HEK293T (cell line): ENCODE measurements at regions not wholly inside any gene's neighbourhood (a gene's known extent, or its start where the extent isn't known, plus 50 kb on each side); places are given as distances from the start of the nearest gene placed in this dataset.

ENCODE experiments used
- CTCF ChIA-PET: fragments of 350-600 bp; formaldehyde crosslinking; extraction: SDS; loops from one replicate; lab custom pipeline; 2021; ENCODE audit warnings: antibody characterized with exemption, inconsistent platforms; lab: Yijun Ruan, JAX
- POLR2A ChIA-PET: fragments of 350-600 bp; formaldehyde crosslinking; extraction: SDS; loops from one replicate; lab custom pipeline; 2020; ENCODE audit warnings: antibody characterized with exemption, inconsistent platforms; lab: Yijun Ruan, JAX
- DNase-seq: peaks from one replicate; pipeline ENCODE4 v3.0.0; 2012; ENCODE audit warnings: mixed read lengths; ENCODE audit errors: extremely low spot score
- ARNT ChIP-seq: fragments of 450-650 bp; IDR thresholded peaks from 2 replicates; pipeline ENCODE4 v1.6.1; 2017; ENCODE audit warnings: mild to moderate bottlenecking
- BHLHE40 ChIP-seq: fragments of 450-650 bp; IDR thresholded peaks from 2 replicates; pipeline ENCODE4 v1.6.1; 2016; ENCODE audit warnings: mild to moderate bottlenecking, moderate library complexity, borderline replicate concordance
- CTBP1 ChIP-seq: fragments of 450-650 bp; IDR thresholded peaks from 2 replicates; pipeline ENCODE4 v1.6.1; 2016; ENCODE audit warnings: borderline replicate concordance
- ELF4 ChIP-seq: fragments of 450-650 bp; IDR thresholded peaks from 2 replicates; pipeline ENCODE4 v1.6.1; 2017; ENCODE audit warnings: antibody characterized with exemption
- FOXA1 ChIP-seq: fragments of 450-650 bp; IDR thresholded peaks from 2 replicates; pipeline ENCODE4 v1.6.1; 2016; ENCODE audit warnings: mild to moderate bottlenecking
- FOXK2 ChIP-seq: fragments of 450-650 bp; IDR thresholded peaks from 2 replicates; pipeline ENCODE4 v1.6.1; 2016; ENCODE audit warnings: mild to moderate bottlenecking
- FOXM1 ChIP-seq: fragments of 450-650 bp; IDR thresholded peaks from 2 replicates; pipeline ENCODE4 v1.6.1; 2017; ENCODE audit warnings: mild to moderate bottlenecking, borderline replicate concordance
- HDGF ChIP-seq: fragments of 450-650 bp; IDR thresholded peaks from 2 replicates; pipeline ENCODE4 v1.6.1; 2017; ENCODE audit warnings: antibody characterized with exemption, borderline replicate concordance
- L3MBTL2 ChIP-seq: fragments of 450-650 bp; conservative IDR thresholded peaks from 2 replicates; pipeline ENCODE4 v1.6.1; 2016; ENCODE audit warnings: mild to moderate bottlenecking
- LEF1 ChIP-seq: fragments of 450-650 bp; IDR thresholded peaks from 2 replicates; pipeline ENCODE4 v1.6.1; 2017; ENCODE audit warnings: mild to moderate bottlenecking, borderline replicate concordance
- NFRKB ChIP-seq: fragments of 450-650 bp; IDR thresholded peaks from 2 replicates; pipeline ENCODE4 v1.6.1; 2016; ENCODE audit warnings: mild to moderate bottlenecking, moderate library complexity
- PKNOX1 ChIP-seq: fragments of 450-650 bp; IDR thresholded peaks from 2 replicates; pipeline ENCODE4 v1.6.1; 2016
- SP1 ChIP-seq: fragments of 450-650 bp; IDR thresholded peaks from 2 replicates; pipeline ENCODE4 v1.6.1; 2017
- SUZ12 ChIP-seq: fragments of 450-650 bp; IDR thresholded peaks from 2 replicates; pipeline ENCODE4 v1.6.1; 2016; ENCODE audit warnings: mild to moderate bottlenecking
- TARDBP ChIP-seq: fragments of 450-650 bp; IDR thresholded peaks from 2 replicates; pipeline ENCODE4 v1.6.1; 2016
- ZNF384 ChIP-seq: fragments of 450-650 bp; IDR thresholded peaks from 2 replicates; pipeline ENCODE4 v1.6.1; 2016

- DNase-seq: no peak
- CTCF ChIA-PET: interaction anchor here (0.5 kb wide), 1 partner anchor 12 kb away, joined by 5 read pairs; no protein-coding TSS in a partner anchor
These were observed 89.5 kb downstream of the SLITRK6 start for GRCh38 chr13:85709721-85710120.

GRCh38 chr13:85709072-85709471, 90.1 kb downstream of the SLITRK6 start:
- ChIA-PET CTCF (no interaction called here), POLR2A (no interaction called here)
- no peak for DNase-seq
- TF ChIP-seq SP1: no peak
- no peak for TF ChIP-seq FOXM1
- no peak for TF ChIP-seq ELF4
- TF ChIP-seq LEF1: no peak
- no peak for TF ChIP-seq NFRKB
- TF ChIP-seq TARDBP: no peak
- no peak for TF ChIP-seq ZNF384
- no peak for TF ChIP-seq BHLHE40
- no peak for TF ChIP-seq SUZ12
- no peak for TF ChIP-seq PKNOX1
- no peak for TF ChIP-seq HDGF
- TF ChIP-seq FOXK2: no peak
- TF ChIP-seq FOXA1: no peak
- TF ChIP-seq CTBP1: no peak

More at GRCh38 chr13:85709721-85710120, 89.5 kb downstream of the SLITRK6 start:
- TF ChIP-seq ARNT: no peak
- no peak for TF ChIP-seq FOXK2
- TF ChIP-seq NFRKB: no peak
- TF ChIP-seq ZNF384: no peak
- no peak for TF ChIP-seq ELF4
- no peak for TF ChIP-seq PKNOX1
- TF ChIP-seq BHLHE40: no peak
- TF ChIP-seq LEF1: no peak
- no peak for TF ChIP-seq SP1
- TF ChIP-seq HDGF: no peak
- TF ChIP-seq TARDBP: no peak
- TF ChIP-seq SUZ12: no peak
- TF ChIP-seq L3MBTL2: no peak
- no peak for TF ChIP-seq FOXM1
- TF ChIP-seq CTBP1: no peak
- TF ChIP-seq FOXA1: no peak
- POLR2A ChIA-PET: no interaction called here

GRCh38 chr13:85700906-85701305, 98.3 kb downstream of the SLITRK6 start:
- DNase-seq: no peak
- ChIA-PET POLR2A (no interaction called here), CTCF (no interaction called here)

GRCh38 chr13:85698256-85698655, 101.0 kb downstream of the SLITRK6 start:
- POLR2A ChIA-PET: no interaction called here
- no peak for DNase-seq
- TF ChIP-seq SUZ12 (no peak), ELF4 (no peak), HDGF (no peak)
- CTCF ChIA-PET: no interaction called here

More at GRCh38 chr13:85700906-85701305, 98.3 kb downstream of the SLITRK6 start:
- no peak for TF ChIP-seq CTBP1
- TF ChIP-seq ARNT: no peak
- TF ChIP-seq BHLHE40: no peak
- TF ChIP-seq HDGF: no peak
- no peak for TF ChIP-seq SUZ12
- no peak for TF ChIP-seq FOXA1
- TF ChIP-seq ELF4: no peak
- no peak for TF ChIP-seq FOXK2
- no peak for TF ChIP-seq NFRKB
- TF ChIP-seq L3MBTL2: no peak
- TF ChIP-seq ZNF384: no peak
- TF ChIP-seq TARDBP: no peak
- TF ChIP-seq FOXM1: no peak
- no peak for TF ChIP-seq PKNOX1

- ChIA-PET POLR2A (no interaction called here), CTCF (no interaction called here)
- TF ChIP-seq L3MBTL2 (no peak), BHLHE40 (no peak), FOXM1 (no peak), FOXA1 (no peak), SP1 (no peak), SUZ12 (no peak), ZNF384 (no peak), ELF4 (no peak), CTBP1 (no peak), TARDBP (no peak), FOXK2 (no peak), HDGF (no peak), PKNOX1 (no peak)
- DNase-seq: no peak
These were observed 104.2 kb downstream of the SLITRK6 start for GRCh38 chr13:85694992-85695391.

GRCh38 chr13:85693889-85694511, 105.2 kb downstream of the SLITRK6 start:
- CTCF ChIA-PET: no interaction called here
- TF ChIP-seq ZNF384: no peak
- TF ChIP-seq FOXK2: no peak
- TF ChIP-seq FOXA1: no peak
- 0 out of 2 replicates have a peak, but pooled peaks have one; percentile 5 for TF ChIP-seq PKNOX1
- TF ChIP-seq L3MBTL2: no peak
- no peak for TF ChIP-seq FOXM1
- peak; percentile 53 for DNase-seq
- POLR2A ChIA-PET: no interaction called here
